GM21381 (cell line): ENCODE measurements at regions not wholly inside any gene's neighbourhood (a gene's known extent, or its start where the extent isn't known, plus 50 kb on each side); places are given as distances from the start of the nearest gene placed in this dataset.
"Not testable (repeated sequence)": the region's sequence is repeated elsewhere in the genome, so short reads cannot be mapped to it uniquely, and the experiment has no call there.

ENCODE experiments used
- ATAC-seq: cut with Tn5 transposase; IDR thresholded peaks from one replicate; pipeline ENCODE4 v1.9.1; 2021; ENCODE audit warnings: mild to moderate bottlenecking, moderate library complexity; ENCODE audit not compliant: unreplicated experiment

- ATAC-seq = no peak
Observed at GRCh38 chr6:114718716-114719270, 376.0 kb upstream of the HS3ST5 start.

- ATAC-seq = no peak
Observed at GRCh38 chr6:114718186-114718585, 375.4 kb upstream of the HS3ST5 start.

GRCh38 chr6:114714836-114715507, 372.1 kb upstream of the HS3ST5 start:
- peak; percentile 46 for ATAC-seq

GRCh38 chr6:114713690-114714089, 370.9 kb upstream of the HS3ST5 start:
- no peak for ATAC-seq

GRCh38 chr6:114712129-114712662, 369.4 kb upstream of the HS3ST5 start:
- no peak for ATAC-seq

- no peak for ATAC-seq
Observed at GRCh38 chr6:114707081-114707620, 364.3 kb upstream of the HS3ST5 start.

- ATAC-seq = no peak
Observed at GRCh38 chr6:114690625-114691024, 347.8 kb upstream of the HS3ST5 start.

GRCh38 chr6:114659513-114659912, 316.7 kb upstream of the HS3ST5 start:
- ATAC-seq = no peak

- ATAC-seq = no peak
Observed at GRCh38 chr6:114651611-114652010, 308.8 kb upstream of the HS3ST5 start.

- ATAC-seq = no peak
Observed at GRCh38 chr6:114650891-114651290, 308.1 kb upstream of the HS3ST5 start.

- ATAC-seq = no peak
Observed at GRCh38 chr6:114649298-114649697, 306.5 kb upstream of the HS3ST5 start.

- no peak for ATAC-seq
Observed at GRCh38 chr6:114648847-114649246, 306.0 kb upstream of the HS3ST5 start.

- no peak for ATAC-seq
Observed at GRCh38 chr6:114638341-114638740, 295.5 kb upstream of the HS3ST5 start.

- ATAC-seq = no peak
Observed at GRCh38 chr6:114634016-114634415, 291.2 kb upstream of the HS3ST5 start.

GRCh38 chr6:114626226-114626625, 283.4 kb upstream of the HS3ST5 start:
- not testable (repeated sequence) for ATAC-seq

GRCh38 chr6:114619621-114620200, 276.9 kb upstream of the HS3ST5 start:
- ATAC-seq = no peak

GRCh38 chr6:114611696-114612095, 268.9 kb upstream of the HS3ST5 start:
- ATAC-seq = no peak

- ATAC-seq = no peak
Observed at GRCh38 chr6:114608091-114608490, 265.3 kb upstream of the HS3ST5 start.

GRCh38 chr6:114605656-114606055, 262.8 kb upstream of the HS3ST5 start:
- no peak for ATAC-seq

GRCh38 chr6:114600381-114600780, 257.6 kb upstream of the HS3ST5 start:
- ATAC-seq = no peak

- no peak for ATAC-seq
Observed at GRCh38 chr6:114595591-114595990, 252.8 kb upstream of the HS3ST5 start.

- no peak for ATAC-seq
Observed at GRCh38 chr6:114595186-114595585, 252.4 kb upstream of the HS3ST5 start.
